Fibroblast of lung (primary cell): ENCODE measurements at regions not wholly inside any gene's neighbourhood (a gene's known extent, or its start where the extent isn't known, plus 50 kb on each side); places are given as distances from the start of the nearest gene placed in this dataset.

Experiments used
- EZH2 ChIP-seq: IDR thresholded peaks from 2 replicates; pipeline ENCODE4 v1.5.1; 2012; ENCODE audit warnings: low read length, control low read depth, mild to moderate bottlenecking; ENCODE audit errors: missing control alignments
- TF ChIP-seq, protein P1 (sequence below), 2 donors: IDR thresholded peaks in 1 of 2; conservative IDR thresholded peaks in 1 of 2; 1 replicate in 1 of 2; 2 replicates in 1 of 2; pipeline ENCODE4 v1.5.1; 2011 to 2012; ENCODE audit warnings: low read length in 2 of 2, control low read depth in 1 of 2, inconsistent platforms in 1 of 2, low read depth in 1 of 2, mild to moderate bottlenecking in 1 of 2

DNA sequence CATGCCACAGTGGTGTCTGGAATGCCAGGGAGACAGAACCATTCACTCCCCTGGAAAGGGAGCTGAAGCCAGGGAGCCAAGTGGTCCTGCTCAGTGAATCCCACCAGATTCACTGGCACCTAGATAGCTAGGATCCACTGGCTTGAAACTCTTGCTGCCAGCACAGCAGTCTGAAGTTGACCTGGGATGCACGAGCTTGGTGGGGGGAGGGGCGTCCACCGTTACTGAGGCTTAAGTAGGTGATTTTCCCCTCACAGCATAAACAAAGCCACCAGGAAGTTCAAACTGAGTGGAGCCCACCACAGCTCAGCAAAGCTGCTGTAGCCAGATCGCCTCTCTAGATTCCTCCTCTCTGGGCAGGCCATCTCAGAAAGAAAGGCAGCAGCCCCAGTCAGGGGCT is 413.3 kb downstream of the PRDM5 start:
- no peak for TF ChIP-seq EZH2
- TF ChIP-seq, protein P1, sequence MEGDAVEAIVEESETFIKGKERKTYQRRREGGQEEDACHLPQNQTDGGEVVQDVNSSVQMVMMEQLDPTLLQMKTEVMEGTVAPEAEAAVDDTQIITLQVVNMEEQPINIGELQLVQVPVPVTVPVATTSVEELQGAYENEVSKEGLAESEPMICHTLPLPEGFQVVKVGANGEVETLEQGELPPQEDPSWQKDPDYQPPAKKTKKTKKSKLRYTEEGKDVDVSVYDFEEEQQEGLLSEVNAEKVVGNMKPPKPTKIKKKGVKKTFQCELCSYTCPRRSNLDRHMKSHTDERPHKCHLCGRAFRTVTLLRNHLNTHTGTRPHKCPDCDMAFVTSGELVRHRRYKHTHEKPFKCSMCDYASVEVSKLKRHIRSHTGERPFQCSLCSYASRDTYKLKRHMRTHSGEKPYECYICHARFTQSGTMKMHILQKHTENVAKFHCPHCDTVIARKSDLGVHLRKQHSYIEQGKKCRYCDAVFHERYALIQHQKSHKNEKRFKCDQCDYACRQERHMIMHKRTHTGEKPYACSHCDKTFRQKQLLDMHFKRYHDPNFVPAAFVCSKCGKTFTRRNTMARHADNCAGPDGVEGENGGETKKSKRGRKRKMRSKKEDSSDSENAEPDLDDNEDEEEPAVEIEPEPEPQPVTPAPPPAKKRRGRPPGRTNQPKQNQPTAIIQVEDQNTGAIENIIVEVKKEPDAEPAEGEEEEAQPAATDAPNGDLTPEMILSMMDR (conservative IDR thresholded peaks at IDR 0.05 in 1 of 2, IDR thresholded peaks at IDR 0.05 in 1 of 2; ENCODE audit: low read depth in 1 of 2, low read length in 2 of 2), result no peak
